ENCODE measurements at regions not wholly inside any gene's neighbourhood (a gene's known extent, or its start where the extent isn't known, plus 50 kb on each side); places are given as distances from the start of the nearest gene placed in this dataset.

DNA sequence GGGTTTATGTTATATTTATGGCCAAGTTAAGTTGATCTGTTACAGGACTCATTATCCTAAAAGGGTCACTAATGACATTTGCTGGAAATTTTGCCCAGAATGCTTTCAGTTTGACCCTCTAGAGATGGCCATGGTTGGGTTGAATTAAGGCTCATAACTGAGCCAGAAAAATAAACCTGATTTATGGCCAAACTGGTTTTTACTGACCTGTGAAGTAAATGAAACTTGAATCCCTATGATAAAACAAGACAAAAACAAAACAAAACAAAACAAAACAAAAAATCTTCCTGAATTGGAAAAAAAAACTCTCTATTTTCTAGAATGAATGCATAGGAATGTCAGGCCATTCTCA is 72.5 kb upstream of the CLDN14 start (continued):
- TF ChIP-seq, protein P1, sequence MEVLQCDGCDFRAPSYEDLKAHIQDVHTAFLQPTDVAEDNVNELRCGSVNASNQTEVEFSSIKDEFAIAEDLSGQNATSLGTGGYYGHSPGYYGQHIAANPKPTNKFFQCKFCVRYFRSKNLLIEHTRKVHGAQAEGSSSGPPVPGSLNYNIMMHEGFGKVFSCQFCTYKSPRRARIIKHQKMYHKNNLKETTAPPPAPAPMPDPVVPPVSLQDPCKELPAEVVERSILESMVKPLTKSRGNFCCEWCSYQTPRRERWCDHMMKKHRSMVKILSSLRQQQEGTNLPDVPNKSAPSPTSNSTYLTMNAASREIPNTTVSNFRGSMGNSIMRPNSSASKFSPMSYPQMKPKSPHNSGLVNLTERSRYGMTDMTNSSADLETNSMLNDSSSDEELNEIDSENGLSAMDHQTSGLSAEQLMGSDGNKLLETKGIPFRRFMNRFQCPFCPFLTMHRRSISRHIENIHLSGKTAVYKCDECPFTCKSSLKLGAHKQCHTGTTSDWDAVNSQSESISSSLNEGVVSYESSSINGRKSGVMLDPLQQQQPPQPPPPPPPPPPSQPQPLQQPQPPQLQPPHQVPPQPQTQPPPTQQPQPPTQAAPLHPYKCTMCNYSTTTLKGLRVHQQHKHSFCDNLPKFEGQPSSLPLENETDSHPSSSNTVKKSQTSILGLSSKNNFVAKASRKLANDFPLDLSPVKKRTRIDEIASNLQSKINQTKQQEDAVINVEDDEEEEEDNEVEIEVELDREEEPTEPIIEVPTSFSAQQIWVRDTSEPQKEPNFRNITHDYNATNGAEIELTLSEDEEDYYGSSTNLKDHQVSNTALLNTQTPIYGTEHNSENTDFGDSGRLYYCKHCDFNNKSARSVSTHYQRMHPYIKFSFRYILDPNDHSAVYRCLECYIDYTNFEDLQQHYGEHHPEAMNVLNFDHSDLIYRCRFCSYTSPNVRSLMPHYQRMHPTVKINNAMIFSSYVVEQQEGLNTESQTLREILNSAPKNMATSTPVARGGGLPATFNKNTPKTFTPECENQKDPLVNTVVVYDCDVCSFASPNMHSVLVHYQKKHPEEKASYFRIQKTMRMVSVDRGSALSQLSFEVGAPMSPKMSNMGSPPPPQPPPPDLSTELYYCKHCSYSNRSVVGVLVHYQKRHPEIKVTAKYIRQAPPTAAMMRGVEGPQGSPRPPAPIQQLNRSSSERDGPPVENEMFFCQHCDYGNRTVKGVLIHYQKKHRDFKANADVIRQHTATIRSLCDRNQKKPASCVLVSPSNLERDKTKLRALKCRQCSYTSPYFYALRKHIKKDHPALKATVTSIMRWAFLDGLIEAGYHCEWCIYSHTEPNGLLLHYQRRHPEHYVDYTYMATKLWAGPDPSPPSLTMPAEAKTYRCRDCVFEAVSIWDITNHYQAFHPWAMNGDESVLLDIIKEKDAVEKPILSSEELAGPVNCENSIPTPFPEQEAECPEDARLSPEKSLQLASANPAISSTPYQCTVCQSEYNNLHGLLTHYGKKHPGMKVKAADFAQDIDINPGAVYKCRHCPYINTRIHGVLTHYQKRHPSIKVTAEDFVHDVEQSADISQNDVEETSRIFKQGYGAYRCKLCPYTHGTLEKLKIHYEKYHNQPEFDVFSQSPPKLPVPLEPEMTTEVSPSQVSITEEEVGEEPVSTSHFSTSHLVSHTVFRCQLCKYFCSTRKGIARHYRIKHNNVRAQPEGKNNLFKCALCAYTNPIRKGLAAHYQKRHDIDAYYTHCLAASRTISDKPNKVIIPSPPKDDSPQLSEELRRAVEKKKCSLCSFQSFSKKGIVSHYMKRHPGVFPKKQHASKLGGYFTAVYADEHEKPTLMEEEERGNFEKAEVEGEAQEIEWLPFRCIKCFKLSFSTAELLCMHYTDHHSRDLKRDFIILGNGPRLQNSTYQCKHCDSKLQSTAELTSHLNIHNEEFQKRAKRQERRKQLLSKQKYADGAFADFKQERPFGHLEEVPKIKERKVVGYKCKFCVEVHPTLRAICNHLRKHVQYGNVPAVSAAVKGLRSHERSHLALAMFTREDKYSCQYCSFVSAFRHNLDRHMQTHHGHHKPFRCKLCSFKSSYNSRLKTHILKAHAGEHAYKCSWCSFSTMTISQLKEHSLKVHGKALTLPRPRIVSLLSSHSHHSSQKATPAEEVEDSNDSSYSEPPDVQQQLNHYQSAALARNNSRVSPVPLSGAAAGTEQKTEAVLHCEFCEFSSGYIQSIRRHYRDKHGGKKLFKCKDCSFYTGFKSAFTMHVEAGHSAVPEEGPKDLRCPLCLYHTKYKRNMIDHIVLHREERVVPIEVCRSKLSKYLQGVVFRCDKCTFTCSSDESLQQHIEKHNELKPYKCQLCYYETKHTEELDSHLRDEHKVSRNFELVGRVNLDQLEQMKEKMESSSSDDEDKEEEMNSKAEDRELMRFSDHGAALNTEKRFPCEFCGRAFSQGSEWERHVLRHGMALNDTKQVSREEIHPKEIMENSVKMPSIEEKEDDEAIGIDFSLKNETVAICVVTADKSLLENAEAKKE (CRISPR knock-in tag; IDR thresholded peaks at IDR 0.05): no peak
- TF ChIP-seq, protein P2, sequence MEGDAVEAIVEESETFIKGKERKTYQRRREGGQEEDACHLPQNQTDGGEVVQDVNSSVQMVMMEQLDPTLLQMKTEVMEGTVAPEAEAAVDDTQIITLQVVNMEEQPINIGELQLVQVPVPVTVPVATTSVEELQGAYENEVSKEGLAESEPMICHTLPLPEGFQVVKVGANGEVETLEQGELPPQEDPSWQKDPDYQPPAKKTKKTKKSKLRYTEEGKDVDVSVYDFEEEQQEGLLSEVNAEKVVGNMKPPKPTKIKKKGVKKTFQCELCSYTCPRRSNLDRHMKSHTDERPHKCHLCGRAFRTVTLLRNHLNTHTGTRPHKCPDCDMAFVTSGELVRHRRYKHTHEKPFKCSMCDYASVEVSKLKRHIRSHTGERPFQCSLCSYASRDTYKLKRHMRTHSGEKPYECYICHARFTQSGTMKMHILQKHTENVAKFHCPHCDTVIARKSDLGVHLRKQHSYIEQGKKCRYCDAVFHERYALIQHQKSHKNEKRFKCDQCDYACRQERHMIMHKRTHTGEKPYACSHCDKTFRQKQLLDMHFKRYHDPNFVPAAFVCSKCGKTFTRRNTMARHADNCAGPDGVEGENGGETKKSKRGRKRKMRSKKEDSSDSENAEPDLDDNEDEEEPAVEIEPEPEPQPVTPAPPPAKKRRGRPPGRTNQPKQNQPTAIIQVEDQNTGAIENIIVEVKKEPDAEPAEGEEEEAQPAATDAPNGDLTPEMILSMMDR (conservative IDR thresholded peaks at IDR 0.05; ENCODE audit: low read depth in 2 of 2): no peak

DNA sequence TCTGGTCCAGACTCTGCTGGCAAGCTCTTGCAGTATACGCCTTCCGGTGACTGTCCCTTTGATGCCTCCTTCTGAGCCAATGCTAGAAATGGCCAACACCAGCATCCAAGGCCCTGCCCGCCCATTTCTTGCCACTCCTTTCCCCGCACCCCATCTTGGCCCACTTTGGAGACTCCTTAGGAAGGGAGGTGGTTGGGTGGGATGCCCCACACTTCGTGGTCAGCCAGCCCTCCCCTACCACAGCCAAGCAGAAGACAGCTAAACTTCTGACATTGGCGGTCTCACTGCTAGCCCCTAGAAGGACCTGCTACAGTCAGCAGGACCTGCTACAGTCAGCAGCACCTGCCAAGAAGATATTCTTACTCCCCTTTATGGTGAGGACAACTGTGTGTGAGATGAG is 73.5 kb upstream of the CLDN14 start:
- Histone ChIP-seq H3K4me1 (ENCODE audit: insufficient read depth) (peaks cover 14% of the 10 kb centered on the region; the same call in 1 of the 2 replicates), H3K4me2 (no peak overlapping the region), H3K27ac (ENCODE audit: low read depth) (no peak overlapping the region), H3K9me2 (ENCODE audit: insufficient read depth) (0 out of 2 replicates have a peak, but pooled peaks cover 6% of the 10 kb centered on the region), H4K20me1 (replicated peaks; ENCODE audit: insufficient read depth) (no peaks in the 10 kb centered on the region), H3K79me2 (replicated peaks; ENCODE audit: insufficient read depth) (no peaks in the 10 kb centered on the region), H3K36me3 (ENCODE audit: insufficient read depth) (no peaks in the 10 kb centered on the region), H3F3A (replicated peaks; ENCODE audit: low read depth) (no peaks in the 10 kb centered on the region), H2AFZ (no peak overlapping the region), H3K4me3 (no peak overlapping the region), H3K27me3 (ENCODE audit: insufficient read depth) (no peaks in the 10 kb centered on the region)
- Mint-ChIP-seq H3K4me3 (no peak overlapping the region), H3K4me1 (peaks cover 16% of the 10 kb centered on the region; the same call in 2 of the 3 replicates), H3K36me3 (ENCODE audit: low read depth) (no peaks in the 10 kb centered on the region), H3K27me3 (ENCODE audit: insufficient read depth, low read depth, poor library complexity) (peaks cover 11% of the 10 kb centered on the region), H3K9me3 (no peaks in the 10 kb centered on the region), H3K27ac (no peak overlapping the region)
- DNase-seq (ENCODE audit: low spot score): no peak
- no peak for ATAC-seq
- TF ChIP-seq JUNB (IDR thresholded peaks at IDR 0.05; ENCODE audit: unreplicated experiment): no peak
- no peak for TF ChIP-seq ZNF331 (CRISPR knock-in tag; IDR thresholded peaks at IDR 0.05; ENCODE audit: low read depth)
- no peak for TF ChIP-seq ZNF114 (CRISPR knock-in tag; IDR thresholded peaks at IDR 0.05)
- TF ChIP-seq EZH2 (IDR thresholded peaks at IDR 0.05; ENCODE audit: low read depth, unreplicated experiment): no peak
- TF ChIP-seq, protein P3, sequence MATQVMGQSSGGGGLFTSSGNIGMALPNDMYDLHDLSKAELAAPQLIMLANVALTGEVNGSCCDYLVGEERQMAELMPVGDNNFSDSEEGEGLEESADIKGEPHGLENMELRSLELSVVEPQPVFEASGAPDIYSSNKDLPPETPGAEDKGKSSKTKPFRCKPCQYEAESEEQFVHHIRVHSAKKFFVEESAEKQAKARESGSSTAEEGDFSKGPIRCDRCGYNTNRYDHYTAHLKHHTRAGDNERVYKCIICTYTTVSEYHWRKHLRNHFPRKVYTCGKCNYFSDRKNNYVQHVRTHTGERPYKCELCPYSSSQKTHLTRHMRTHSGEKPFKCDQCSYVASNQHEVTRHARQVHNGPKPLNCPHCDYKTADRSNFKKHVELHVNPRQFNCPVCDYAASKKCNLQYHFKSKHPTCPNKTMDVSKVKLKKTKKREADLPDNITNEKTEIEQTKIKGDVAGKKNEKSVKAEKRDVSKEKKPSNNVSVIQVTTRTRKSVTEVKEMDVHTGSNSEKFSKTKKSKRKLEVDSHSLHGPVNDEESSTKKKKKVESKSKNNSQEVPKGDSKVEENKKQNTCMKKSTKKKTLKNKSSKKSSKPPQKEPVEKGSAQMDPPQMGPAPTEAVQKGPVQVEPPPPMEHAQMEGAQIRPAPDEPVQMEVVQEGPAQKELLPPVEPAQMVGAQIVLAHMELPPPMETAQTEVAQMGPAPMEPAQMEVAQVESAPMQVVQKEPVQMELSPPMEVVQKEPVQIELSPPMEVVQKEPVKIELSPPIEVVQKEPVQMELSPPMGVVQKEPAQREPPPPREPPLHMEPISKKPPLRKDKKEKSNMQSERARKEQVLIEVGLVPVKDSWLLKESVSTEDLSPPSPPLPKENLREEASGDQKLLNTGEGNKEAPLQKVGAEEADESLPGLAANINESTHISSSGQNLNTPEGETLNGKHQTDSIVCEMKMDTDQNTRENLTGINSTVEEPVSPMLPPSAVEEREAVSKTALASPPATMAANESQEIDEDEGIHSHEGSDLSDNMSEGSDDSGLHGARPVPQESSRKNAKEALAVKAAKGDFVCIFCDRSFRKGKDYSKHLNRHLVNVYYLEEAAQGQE (IDR thresholded peaks at IDR 0.05; ENCODE audit: unreplicated experiment): no peak
- TF ChIP-seq CREB1 (CRISPR knock-in tag; IDR thresholded peaks at IDR 0.05; ENCODE audit: low read depth): no peak
- no peak for TF ChIP-seq EZH2phosphoT487 (IDR thresholded peaks at IDR 0.05; ENCODE audit: unreplicated experiment)
- TF ChIP-seq, protein P4, sequence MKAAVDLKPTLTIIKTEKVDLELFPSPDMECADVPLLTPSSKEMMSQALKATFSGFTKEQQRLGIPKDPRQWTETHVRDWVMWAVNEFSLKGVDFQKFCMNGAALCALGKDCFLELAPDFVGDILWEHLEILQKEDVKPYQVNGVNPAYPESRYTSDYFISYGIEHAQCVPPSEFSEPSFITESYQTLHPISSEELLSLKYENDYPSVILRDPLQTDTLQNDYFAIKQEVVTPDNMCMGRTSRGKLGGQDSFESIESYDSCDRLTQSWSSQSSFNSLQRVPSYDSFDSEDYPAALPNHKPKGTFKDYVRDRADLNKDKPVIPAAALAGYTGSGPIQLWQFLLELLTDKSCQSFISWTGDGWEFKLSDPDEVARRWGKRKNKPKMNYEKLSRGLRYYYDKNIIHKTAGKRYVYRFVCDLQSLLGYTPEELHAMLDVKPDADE (IDR thresholded peaks at IDR 0.05): no peak
- TF ChIP-seq STAT1 (IDR thresholded peaks at IDR 0.05; ENCODE audit: unreplicated experiment): no peak
